ENCODE measurements at regions not wholly inside any gene's neighbourhood (a gene's known extent, or its start where the extent isn't known, plus 50 kb on each side); places are given as distances from the start of the nearest gene placed in this dataset.

DNA sequence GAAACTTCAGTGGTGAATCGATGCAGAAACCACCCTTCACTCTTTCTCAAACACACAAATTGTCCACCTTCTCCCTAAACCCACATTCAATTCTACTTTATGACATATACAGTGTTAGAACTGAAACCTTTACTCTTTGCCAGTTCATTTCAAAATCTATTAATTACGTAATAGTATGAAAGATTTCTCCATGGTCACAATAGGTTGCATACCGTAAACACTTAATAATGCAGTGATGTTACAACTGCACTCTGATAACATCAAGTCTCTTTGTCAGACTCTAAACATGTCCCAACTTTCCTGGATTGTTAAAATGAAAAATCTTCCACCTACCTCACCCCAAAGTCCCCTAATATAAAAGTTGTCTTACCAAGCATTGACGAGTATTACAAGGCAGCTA, 111.8 kb upstream of the PROK2 start:
- ATAC-seq: no peak
- in situ Hi-C loops (cut with HindIII; ENCODE audit: low pct_unique_long_range_greater_than_20kb, low sequenced_read_pairs): no loop called here
- ChIA-PET POLR2A (no interaction called here), CTCF (no interaction called here)
- intact Hi-C loops (cut with micrococcal nuclease; ENCODE audit: unreplicated experiment): no loop called here
- TF ChIP-seq REST (IDR thresholded peaks at IDR 0.05; ENCODE audit: insufficient read depth in 1 of 2, low read depth in 2 of 2, low read length in 1 of 2): no peak
- TF ChIP-seq SIN3A (IDR thresholded peaks at IDR 0.05; ENCODE audit: borderline replicate concordance, insufficient read depth, low read depth, low read length): no peak
- TF ChIP-seq CTCF (IDR thresholded peaks at IDR 0.05): no peak
- TF ChIP-seq TCF7L2 (IDR thresholded peaks at IDR 0.05; ENCODE audit: low read depth, low read length): no peak
- no peak for TF ChIP-seq POLR2AphosphoS5 (IDR thresholded peaks at IDR 0.05; ENCODE audit: low read depth, low read length)
- no peaks in the 10 kb centered on the region for H3K27me3 ChIP-seq (ENCODE audit: control insufficient read depth, insufficient read depth, low read length)
- DNase-seq (ENCODE audit: low read depth, low spot score): no peak
- H3K27ac ChIP-seq (ENCODE audit: low read length): no peak overlapping the region
- H3K4me3 ChIP-seq (ENCODE audit: low read depth in 2 of 2, low read length in 2 of 2): no peak overlapping the region
- no TSS peak for BruUV-seq (replicated peaks)
- no peaks in the 10 kb centered on the region for H3K4me1 ChIP-seq (ENCODE audit: control insufficient read depth, insufficient read depth, low read length)
- no peaks in the 10 kb centered on the region for H3K9me3 ChIP-seq (ENCODE audit: control insufficient read depth, insufficient read depth, low read depth, low read length)
- no peaks in the 10 kb centered on the region for H3K36me3 ChIP-seq (ENCODE audit: control insufficient read depth, insufficient read depth, low read length)

DNA sequence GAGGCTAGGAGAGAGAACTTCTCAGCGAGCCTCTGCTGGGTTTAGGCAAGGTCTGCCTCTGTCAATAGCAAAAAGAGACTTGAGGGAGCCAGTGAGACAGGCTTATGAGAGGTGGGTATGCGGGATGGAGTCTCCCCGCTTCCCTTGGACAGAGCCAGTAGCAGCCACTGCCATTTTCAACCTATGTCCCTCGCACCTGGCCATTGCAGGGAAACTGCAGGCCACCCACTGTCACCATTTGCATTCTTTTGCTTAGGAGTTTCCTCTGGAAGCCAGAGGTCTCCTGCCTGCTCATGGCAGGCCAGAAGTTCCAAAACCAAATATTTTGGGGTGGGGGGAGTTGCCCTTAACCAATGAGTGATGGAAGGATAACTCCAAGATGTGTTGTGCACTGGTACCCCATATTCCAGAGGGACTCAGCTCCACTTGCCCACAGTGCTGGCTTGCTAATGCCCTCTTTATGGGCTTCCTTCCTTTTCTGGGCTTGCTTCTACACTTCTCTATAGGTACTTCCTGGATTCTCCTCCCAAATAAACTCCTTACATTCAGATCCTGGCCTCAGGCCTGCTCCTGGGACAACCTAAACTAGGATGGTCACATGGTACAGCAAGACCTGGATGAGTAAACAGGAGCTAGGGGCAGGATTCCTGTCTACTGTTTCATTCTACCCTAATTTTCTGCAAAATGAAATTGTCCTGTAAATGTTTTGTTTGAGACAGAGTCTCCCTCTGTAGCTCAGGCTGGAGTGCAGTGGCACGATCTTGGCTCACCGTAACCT, 108.9 kb upstream of the PROK2 start:
- no peak for DNase-seq (ENCODE audit: low read depth, low spot score)
- no peak for ATAC-seq
- ChIA-PET CTCF (no interaction called here), POLR2A (no interaction called here)
- no peaks in the 10 kb centered on the region for H3K9me3 ChIP-seq (ENCODE audit: control insufficient read depth, insufficient read depth, low read depth, low read length)
- no peak overlapping the region for H3K4me3 ChIP-seq (ENCODE audit: low read depth in 2 of 2, low read length in 2 of 2)
- TF ChIP-seq POLR2AphosphoS5 (IDR thresholded peaks at IDR 0.05; ENCODE audit: low read depth, low read length) (no peak), CTCF (IDR thresholded peaks at IDR 0.05) (no peak), REST (IDR thresholded peaks at IDR 0.05; ENCODE audit: insufficient read depth in 1 of 2, low read depth in 2 of 2, low read length in 1 of 2) (no peak), SIN3A (IDR thresholded peaks at IDR 0.05; ENCODE audit: borderline replicate concordance, insufficient read depth, low read depth, low read length) (no peak), TCF7L2 (IDR thresholded peaks at IDR 0.05; ENCODE audit: low read depth, low read length) (no peak)
- H3K27me3 ChIP-seq (ENCODE audit: control insufficient read depth, insufficient read depth, low read length): no peaks in the 10 kb centered on the region
- H3K36me3 ChIP-seq (ENCODE audit: control insufficient read depth, insufficient read depth, low read length): no peaks in the 10 kb centered on the region
- intact Hi-C loops (cut with micrococcal nuclease; ENCODE audit: unreplicated experiment) (no loop called here), in situ Hi-C loops (cut with HindIII; ENCODE audit: low pct_unique_long_range_greater_than_20kb, low sequenced_read_pairs) (no loop called here)
- no peak overlapping the region for H3K27ac ChIP-seq (ENCODE audit: low read length)
- no peaks in the 10 kb centered on the region for H3K4me1 ChIP-seq (ENCODE audit: control insufficient read depth, insufficient read depth, low read length)
- no TSS peak for BruUV-seq (replicated peaks)
